B cell (primary cell): ENCODE measurements at regions not wholly inside any gene's neighbourhood (a gene's known extent, or its start where the extent isn't known, plus 50 kb on each side); places are given as distances from the start of the nearest gene placed in this dataset.

Experiments used
- ATAC-seq: fragments of 200-7000 bp; cut with Tn5 transposase; one replicate; pipeline ENCODE4 v1.10.0; 2021; ENCODE audit warnings: low read depth, mild to moderate bottlenecking, moderate number of reproducible peaks, moderate library complexity
- CTCF ChIA-PET: fragments of 350-600 bp; sonication (Branson Sonifier 250); formaldehyde crosslinking; loops from one replicate; lab custom pipeline; 2021; ENCODE audit warnings: antibody characterized with exemption, inconsistent platforms; lab: Charles Lee
- POLR2A ChIA-PET: fragments of 350-600 bp; sonication (Branson Sonifier 250); formaldehyde crosslinking; loops from one replicate; lab custom pipeline; 2021; ENCODE audit warnings: antibody characterized with exemption; lab: Charles Lee
- DNase-seq: peaks from one replicate; pipeline ENCODE4 v3.0.0; 2013
- H2AFZ ChIP-seq: 2 replicates; pipeline ENCODE4 v1.6.1; 2012; ENCODE audit warnings: mild to moderate bottlenecking, low read depth, low read length; ENCODE audit not compliant: insufficient read depth, poor library complexity, severe bottlenecking
- H3K27ac ChIP-seq, 2 donors: 1 replicate in 1 of 2; 2 replicates in 1 of 2; pipeline ENCODE4 v1.5.1; 2012 to 2013; ENCODE audit warnings: low read length in 2 of 2, mild to moderate bottlenecking in 2 of 2, moderate library complexity in 1 of 2
- H3K27me3 ChIP-seq, 4 experiments: fragments of 200-600 bp in 1 of 4; sonication (generic) in 1 of 4; replicated peaks in 1 of 4; 1 replicate in 2 of 4; 2 replicates in 2 of 4; pipeline versions ENCODE4 v1.6.1 to v1.7.0; 2013 to 2016; ENCODE audit warnings: low read length in 3 of 4, mild to moderate bottlenecking in 2 of 4, mixed read lengths in 1 of 4, moderate library complexity in 1 of 4; ENCODE audit not compliant: insufficient read depth in 4 of 4, control insufficient read depth in 3 of 4; ENCODE audit errors: control extremely low read depth in 1 of 4
- H3K36me3 ChIP-seq, 2 experiments: replicated peaks in 1 of 2; 1 replicate in 1 of 2; 2 replicates in 1 of 2; pipeline versions ENCODE4 v1.6.1 to v1.7.1; 2013; ENCODE audit warnings: low read length in 1 of 2; ENCODE audit not compliant: insufficient read depth in 2 of 2, control insufficient read depth in 1 of 2; ENCODE audit errors: control extremely low read depth in 1 of 2, extremely low read depth in 1 of 2
- H3K4me1 ChIP-seq, 2 donors: fragments of 200-600 bp in 1 of 2; sonication (generic) in 1 of 2; 1 replicate in 1 of 2; 2 replicates in 1 of 2; pipeline versions ENCODE4 v1.5.1 to v1.6.1; 2013 to 2017; ENCODE audit warnings: low read length in 2 of 2; ENCODE audit not compliant: control insufficient read depth in 2 of 2, insufficient read depth in 2 of 2
- H3K4me2 ChIP-seq: replicated peaks from 2 replicates; pipeline ENCODE3; 2012; ENCODE audit warnings: mild to moderate bottlenecking, low read depth, low read length; ENCODE audit not compliant: poor library complexity, severe bottlenecking
- H3K4me3 ChIP-seq, 5 experiments: fragments of 200-600 bp in 1 of 5; sonication (generic) in 1 of 5; 1 replicate in 3 of 5; 2 replicates in 2 of 5; pipeline versions ENCODE4 v1.5.1 to v1.7.0; 2011 to 2016; ENCODE audit warnings: low read length in 4 of 5, mild to moderate bottlenecking in 4 of 5, low read depth in 2 of 5, control low read depth in 1 of 5, moderate library complexity in 1 of 5; ENCODE audit not compliant: insufficient read depth in 1 of 5; ENCODE audit errors: control extremely low read depth in 1 of 5, extremely low read depth in 1 of 5
- H3K79me2 ChIP-seq: fragments of 200-600 bp; sonication (generic); one replicate; pipeline ENCODE4 v1.6.0; 2016; ENCODE audit warnings: low read length; ENCODE audit not compliant: control insufficient read depth, insufficient read depth
- H3K9ac ChIP-seq: fragments of 200-600 bp; sonication (generic); 2 replicates; pipeline ENCODE4 v1.6.1; 2017; ENCODE audit warnings: mild to moderate bottlenecking, low read length, moderate library complexity
- H3K9me3 ChIP-seq, 3 donors: one replicate each; pipeline versions ENCODE4 v1.6.1 to v1.7.1; 2013; ENCODE audit warnings: low read length in 2 of 3; ENCODE audit not compliant: control insufficient read depth in 2 of 3, insufficient read depth in 1 of 3; ENCODE audit errors: control extremely low read depth in 1 of 3
- H4K20me1 ChIP-seq: 2 replicates; pipeline ENCODE4 v1.6.0; 2012; ENCODE audit warnings: mild to moderate bottlenecking, low read length; ENCODE audit not compliant: insufficient read depth, control insufficient read depth, poor library complexity, severe bottlenecking
- H3K27ac Mint-ChIP-seq: one replicate; pipeline ENCODE4 v1.8.0; 2021; ENCODE audit warnings: mixed read lengths
- H3K27me3 Mint-ChIP-seq: one replicate; pipeline ENCODE4 v1.8.0; 2021; ENCODE audit warnings: mixed read lengths
- H3K4me1 Mint-ChIP-seq: one replicate; pipeline ENCODE4 v1.8.0; 2021; ENCODE audit warnings: mixed read lengths
- H3K4me3 Mint-ChIP-seq: one replicate; pipeline ENCODE4 v1.8.0; 2021; ENCODE audit warnings: mixed read lengths
- H3K9me3 Mint-ChIP-seq: one replicate; pipeline ENCODE4 v1.8.0; 2022; ENCODE audit warnings: mixed read lengths; ENCODE audit not compliant: insufficient read depth
- CTCF ChIP-seq: fragments of 200-600 bp; IDR thresholded peaks from one replicate; pipeline ENCODE4 v1.8.0; 2022; ENCODE audit warnings: antibody characterized with exemption, mild to moderate bottlenecking
- EZH2 ChIP-seq: IDR thresholded peaks from 2 replicates; pipeline ENCODE4 v1.6.1; 2012; ENCODE audit warnings: borderline replicate concordance, low read depth, mild to moderate bottlenecking, moderate library complexity, low read length; ENCODE audit not compliant: insufficient read depth, poor library complexity, severe bottlenecking
- WGBS: methylation state at CpG from one replicate; pipeline ENCODE4 v1.1.5; 2013; ENCODE audit warnings: missing lambda C conversion rate; ENCODE audit not compliant: insufficient coverage; 5-methylcytosine and 5-hydroxymethylcytosine counted together
- intact Hi-C: fragments of 100-400 bp; cut with micrococcal nuclease; formaldehyde crosslinking; loops from one replicate; pipeline ENCODE4 v1.10.0; 2022

GRCh38 chr11:113587308-113587739 lies 112.1 kb upstream of the DRD2 start:
- H3K27ac Mint-ChIP-seq: no peak overlapping the region
- 74% methylated on average over 3 of the region's 4 CpGs for WGBS
- Histone ChIP-seq H3K4me1 (no peaks in the 10 kb centered on the region), H3K4me2 (no peak overlapping the region), H3K4me3 (no peak overlapping the region), H4K20me1 (no peaks in the 10 kb centered on the region), H3K36me3 (no peaks in the 10 kb centered on the region), H3K9me3 (no peaks in the 10 kb centered on the region), H3K79me2 (no peaks in the 10 kb centered on the region), H3K27me3 (no peaks in the 10 kb centered on the region), H3K9ac (no peak overlapping the region), H3K27ac (no peak overlapping the region), H2AFZ (no peak overlapping the region)
- H3K4me3 Mint-ChIP-seq: no peak overlapping the region
- DNase-seq (no peak), ATAC-seq (no peak)
- H3K27me3 Mint-ChIP-seq: peaks cover 12% of the 10 kb centered on the region
- H3K4me1 Mint-ChIP-seq: no peaks in the 10 kb centered on the region
- H3K9me3 Mint-ChIP-seq: no peaks in the 10 kb centered on the region
- ChIA-PET CTCF (no interaction called here), POLR2A (no interaction called here)
- TF ChIP-seq CTCF: no peak
- TF ChIP-seq EZH2: no peak
- intact Hi-C loops: no loop called here

GRCh38 chr11:113584371-113584770 lies 109.2 kb upstream of the DRD2 start:
- Histone ChIP-seq H3K4me1 (no peaks in the 10 kb centered on the region), H3K27me3 (no peaks in the 10 kb centered on the region), H4K20me1 (no peaks in the 10 kb centered on the region), H3K79me2 (no peaks in the 10 kb centered on the region), H3K4me3 (no peak overlapping the region), H3K9me3 (no peaks in the 10 kb centered on the region), H3K36me3 (no peaks in the 10 kb centered on the region), H3K27ac (no peak overlapping the region), H2AFZ (no peak overlapping the region), H3K4me2 (no peak overlapping the region), H3K9ac (no peak overlapping the region)
- POLR2A ChIA-PET: no interaction called here
- CTCF ChIA-PET: no interaction called here
- H3K9me3 Mint-ChIP-seq: no peaks in the 10 kb centered on the region
- WGBS: 98% methylated on average over 6 of the region's 6 CpGs
- no peak for TF ChIP-seq EZH2
- no peak for TF ChIP-seq CTCF
- ATAC-seq (no peak), DNase-seq (no peak)
- H3K27ac Mint-ChIP-seq: no peak overlapping the region
- peaks cover 5% of the 10 kb centered on the region for H3K27me3 Mint-ChIP-seq
- no peaks in the 10 kb centered on the region for H3K4me1 Mint-ChIP-seq
- no peak overlapping the region for H3K4me3 Mint-ChIP-seq
- intact Hi-C loops: no loop called here
